K562 (cell line): ENCODE measurements at regions not wholly inside any gene's neighbourhood (a gene's known extent, or its start where the extent isn't known, plus 50 kb on each side); places are given as distances from the start of the nearest gene placed in this dataset.

ENCODE experiments used
- ARID1B ChIP-seq: fragments of 450-650 bp; IDR thresholded peaks from 2 replicates; pipeline ENCODE4 v1.6.1; 2016; ENCODE audit warnings: antibody characterized with exemption, mild to moderate bottlenecking, inconsistent platforms
- BHLHE40 ChIP-seq: IDR thresholded peaks from 2 replicates; pipeline ENCODE4 v1.6.1; 2011; ENCODE audit warnings: low read length, improper control_type of control experiment
- ELF2 ChIP-seq: fragments of 250-450 bp; sonication (Bioruptor Pico); IDR thresholded peaks from 2 replicates; pipeline ENCODE4 v1.5.0; 2021; ENCODE audit warnings: mild to moderate bottlenecking
- ETS1 ChIP-seq: conservative IDR thresholded peaks from 2 replicates; pipeline ENCODE4 v1.6.1; 2011; ENCODE audit warnings: low read depth, mild to moderate bottlenecking, low read length; ENCODE audit not compliant: control insufficient read depth
- HMGN3 ChIP-seq: IDR thresholded peaks from 2 replicates; pipeline ENCODE4 v1.6.1; 2011; ENCODE audit warnings: borderline replicate concordance, low read depth, mild to moderate bottlenecking, mixed read lengths, low read length; ENCODE audit not compliant: insufficient read length; ENCODE audit errors: extremely low read depth
- NR4A1 ChIP-seq, 2 experiments: fragments of 250-450 bp in 1 of 2; fragments of 450-650 bp in 1 of 2; sonication (Bioruptor Pico) in 1 of 2; IDR thresholded peaks; 2 replicates each; pipeline versions ENCODE4 v1.4.0 to v1.6.1; 2016 to 2020; ENCODE audit warnings: mild to moderate bottlenecking in 2 of 2, missing compliant biosample characterization in 1 of 2, missing genetic modification characterization in 1 of 2, moderate library complexity in 1 of 2
- USF1 ChIP-seq: sonication (generic); formaldehyde crosslinking; IDR thresholded peaks from 2 replicates; pipeline ENCODE4 v1.9.0; 2022; ENCODE audit warnings: mild to moderate bottlenecking, missing genetic modification reagents
- ZBTB40 ChIP-seq, 2 experiments: fragments of 450-650 bp in 1 of 2; sonication (generic) in 1 of 2; formaldehyde crosslinking in 1 of 2; IDR thresholded peaks; 2 replicates each; pipeline versions ENCODE4 v1.7.1 to v1.9.0; 2016 to 2022; ENCODE audit warnings: inconsistent platforms in 1 of 2, mild to moderate bottlenecking in 1 of 2, missing genetic modification reagents in 1 of 2
- ZNF134 ChIP-seq: fragments of 250-450 bp; sonication (Bioruptor Pico); conservative IDR thresholded peaks from 2 replicates; pipeline ENCODE4 v1.4.0; 2020

GRCh38 chr9:129413537-129414376 is 207.1 kb downstream of the C9orf50 start (continued):
- TF ChIP-seq ZBTB40 (IDR thresholded peaks at IDR 0.05) (peak; percentile 73), ZBTB40 (CRISPR knock-in tag; IDR thresholded peaks at IDR 0.05) (no peak), ARID1B (0 out of 2 replicates have a peak, but pooled peaks have one; percentile 4), ELF2 (CRISPR knock-in tag) (peak; percentile 68; the same call in 1 of the 2 replicates), BHLHE40 (peak; percentile 87), ZNF134 (CRISPR knock-in tag) (0 out of 2 replicates have a peak, but pooled peaks have one; percentile 28), HMGN3 (peak; percentile 91), ETS1 (0 out of 2 replicates have a peak, but pooled peaks have one; percentile 62), NR4A1 (CRISPR knock-in tag; IDR thresholded peaks at IDR 0.05) (0 out of 2 replicates have a peak, but pooled peaks have one; percentile 74), NR4A1 (tag; IDR thresholded peaks at IDR 0.05) (no peak), USF1 (CRISPR knock-in tag) (peak; percentile 72)
